ENCODE measurements at regions not wholly inside any gene's neighbourhood (a gene's known extent, or its start where the extent isn't known, plus 50 kb on each side); places are given as distances from the start of the nearest gene placed in this dataset.

- intact Hi-C loops (cut with DNase I) = no loop called here
- DNase-seq (ENCODE audit: low spot score) = no peak
Measured at GRCh38 chr6:4545893-4546292, 230.3 kb upstream of the CDYL start.

- intact Hi-C loops (cut with DNase I) = no loop called here
- no peak for DNase-seq (ENCODE audit: low spot score)
Measured at GRCh38 chr6:4543596-4543995, 232.6 kb upstream of the CDYL start.

- intact Hi-C loops (cut with DNase I) = no loop called here
Measured at GRCh38 chr6:4533576-4533975, 242.6 kb upstream of the CDYL start.

GRCh38 chr6:4531406-4531805 lies 244.8 kb upstream of the CDYL start:
- intact Hi-C loops (cut with DNase I) = no loop called here
- DNase-seq (ENCODE audit: low spot score) = no peak

More at GRCh38 chr6:4533576-4533975, 242.6 kb upstream of the CDYL start:
- DNase-seq (ENCODE audit: low spot score) = no peak

- DNase-seq (ENCODE audit: low spot score) = no peak
- intact Hi-C loops (cut with DNase I) = no loop called here
Measured at GRCh38 chr6:4522453-4522852, 253.8 kb upstream of the CDYL start.

- intact Hi-C loops (cut with DNase I) = no loop called here
- no peak for DNase-seq (ENCODE audit: low spot score)
Measured at GRCh38 chr6:4521070-4521469, 255.1 kb upstream of the CDYL start.

GRCh38 chr6:4518506-4518905 lies 257.7 kb upstream of the CDYL start:
- DNase-seq (ENCODE audit: low spot score) = no peak
- intact Hi-C loops (cut with DNase I) = no loop called here

GRCh38 chr6:4516206-4516605 lies 260.0 kb upstream of the CDYL start:
- intact Hi-C loops (cut with DNase I) = no loop called here
- no peak for DNase-seq (ENCODE audit: low spot score)

- intact Hi-C loops (cut with DNase I) = no loop called here
- DNase-seq (ENCODE audit: low spot score) = no peak
Measured at GRCh38 chr6:4513561-4513960, 262.6 kb upstream of the CDYL start.

GRCh38 chr6:4512051-4512471 lies 264.1 kb upstream of the CDYL start:
- no peak for DNase-seq (ENCODE audit: low spot score)
- intact Hi-C loops (cut with DNase I) = no loop called here

GRCh38 chr6:4511641-4512020 lies 264.6 kb upstream of the CDYL start:
- intact Hi-C loops (cut with DNase I) = no loop called here

GRCh38 chr6:4510906-4511640 lies 265.1 kb upstream of the CDYL start:
- intact Hi-C loops (cut with DNase I) = no loop called here
- no peak for DNase-seq (ENCODE audit: low spot score)

More at GRCh38 chr6:4511641-4512020, 264.6 kb upstream of the CDYL start:
- DNase-seq (ENCODE audit: low spot score) = no peak

- intact Hi-C loops (cut with DNase I) = no loop called here
- DNase-seq (ENCODE audit: low spot score) = no peak
Measured at GRCh38 chr6:4510317-4510716, 265.9 kb upstream of the CDYL start.

GRCh38 chr6:4509506-4509905 lies 266.7 kb upstream of the CDYL start:
- intact Hi-C loops (cut with DNase I) = no loop called here
- no peak for DNase-seq (ENCODE audit: low spot score)

- intact Hi-C loops (cut with DNase I) = no loop called here
- no peak for DNase-seq (ENCODE audit: low spot score)
Measured at GRCh38 chr6:4506792-4507191, 269.4 kb upstream of the CDYL start.

GRCh38 chr6:4506223-4506622 lies 270.0 kb upstream of the CDYL start:
- DNase-seq (ENCODE audit: low spot score) = no peak
- intact Hi-C loops (cut with DNase I) = no loop called here

GRCh38 chr6:4504700-4505099 lies 271.5 kb upstream of the CDYL start:
- no peak for DNase-seq (ENCODE audit: low spot score)
- intact Hi-C loops (cut with DNase I) = no loop called here

GRCh38 chr6:4503700-4504099 lies 272.5 kb upstream of the CDYL start:
- intact Hi-C loops (cut with DNase I) = no loop called here

GRCh38 chr6:4496284-4496683 lies 279.9 kb upstream of the CDYL start:
- DNase-seq (ENCODE audit: low spot score) = no peak
- intact Hi-C loops (cut with DNase I) = no loop called here

More at GRCh38 chr6:4503700-4504099, 272.5 kb upstream of the CDYL start:
- DNase-seq (ENCODE audit: low spot score) = no peak

GRCh38 chr6:4491501-4492260 lies 284.5 kb upstream of the CDYL start:
- no peak for DNase-seq (ENCODE audit: low spot score)
- intact Hi-C loops (cut with DNase I) = no loop called here

- DNase-seq (ENCODE audit: low spot score) = no peak
- intact Hi-C loops (cut with DNase I) = no loop called here
Measured at GRCh38 chr6:4489538-4489937, 286.7 kb upstream of the CDYL start.
